ENCODE measurements at regions not wholly inside any gene's neighbourhood (a gene's known extent, or its start where the extent isn't known, plus 50 kb on each side); places are given as distances from the start of the nearest gene placed in this dataset.

DNA sequence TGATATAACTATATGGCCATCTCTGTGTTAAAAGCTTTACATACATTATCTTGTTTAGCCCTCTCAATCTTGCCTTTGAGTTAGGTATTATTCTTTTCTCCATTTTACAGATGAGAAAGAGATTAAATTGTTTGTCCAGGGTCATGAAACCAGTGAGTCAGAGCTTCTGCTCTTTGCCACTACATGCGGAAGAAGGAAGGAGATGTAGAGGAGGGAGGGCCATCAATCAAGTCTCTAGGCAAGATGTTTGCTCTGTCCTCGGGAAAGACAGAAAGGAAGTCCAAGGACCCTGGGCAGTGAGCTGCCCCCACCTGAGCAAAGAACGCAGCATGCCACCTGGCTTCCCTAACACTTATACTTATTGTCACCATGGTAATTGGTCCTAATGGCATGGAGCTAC is 133.7 kb upstream of the IL1RAPL2 start:
- H4K91ac ChIP-seq (ENCODE audit: low read length) = no peak overlapping the region
- no peak overlapping the region for H2AFZ ChIP-seq (ENCODE audit: low read depth, low read length)
- no peak overlapping the region for H3K4ac ChIP-seq (ENCODE audit: low read depth in 1 of 2, low read length in 2 of 2)
- WGBS = 28% methylated on average over 3 of the region's 3 CpGs
- H4K8ac ChIP-seq (ENCODE audit: low read length) = no peak overlapping the region
- no peak overlapping the region for H3K23ac ChIP-seq (ENCODE audit: low read length in 2 of 2)
- H3K79me1 ChIP-seq (replicated peaks; ENCODE audit: low read length, poor library complexity, severe bottlenecking) = no peaks in the 10 kb centered on the region
- peaks cover 3 to 48% of the 10 kb centered on the region in 2 experiments for H3K27me3 ChIP-seq (ENCODE audit: control insufficient read depth in 1 of 2, insufficient read depth in 1 of 2, low read length in 2 of 2)
- H3K27ac ChIP-seq (ENCODE audit: low read length, poor library complexity, severe bottlenecking) = no peak overlapping the region
- H2BK120ac ChIP-seq (ENCODE audit: low read depth, low read length) = no peak overlapping the region
- H3K9ac ChIP-seq (ENCODE audit: low read length) = no peak overlapping the region
- H2BK12ac ChIP-seq (ENCODE audit: low read length in 2 of 2) = no peak overlapping the region
- H3K36me3 ChIP-seq (ENCODE audit: control insufficient read depth in 1 of 2, insufficient read depth in 2 of 2, low read depth in 1 of 2, low read length in 2 of 2) = no peaks in the 10 kb centered on the region
- no peak overlapping the region for H3K18ac ChIP-seq (ENCODE audit: low read depth in 1 of 2, low read length in 2 of 2)
- no peak overlapping the region for H2BK15ac ChIP-seq (ENCODE audit: low read depth, poor library complexity, severe bottlenecking)
- H3K4me1 ChIP-seq (ENCODE audit: control insufficient read depth, insufficient read depth, low read depth, low read length) = no peaks in the 10 kb centered on the region
- no peak for DNase-seq
- no peaks in the 10 kb centered on the region for H3K9me3 ChIP-seq (ENCODE audit: control insufficient read depth, low read length)
- no peak overlapping the region for H3K4me2 ChIP-seq (ENCODE audit: low read length, poor library complexity, severe bottlenecking)
- H3K14ac ChIP-seq (ENCODE audit: low read length in 2 of 2) = no peak overlapping the region
- no peak overlapping the region for H2AK5ac ChIP-seq (ENCODE audit: low read length, severe bottlenecking)
- H2BK5ac ChIP-seq (ENCODE audit: low read depth, low read length, poor library complexity, severe bottlenecking) = no peak overlapping the region
- H3K4me3 ChIP-seq (ENCODE audit: insufficient read depth in 1 of 2, low read depth in 1 of 2, low read length in 2 of 2) = no peak overlapping the region

DNA sequence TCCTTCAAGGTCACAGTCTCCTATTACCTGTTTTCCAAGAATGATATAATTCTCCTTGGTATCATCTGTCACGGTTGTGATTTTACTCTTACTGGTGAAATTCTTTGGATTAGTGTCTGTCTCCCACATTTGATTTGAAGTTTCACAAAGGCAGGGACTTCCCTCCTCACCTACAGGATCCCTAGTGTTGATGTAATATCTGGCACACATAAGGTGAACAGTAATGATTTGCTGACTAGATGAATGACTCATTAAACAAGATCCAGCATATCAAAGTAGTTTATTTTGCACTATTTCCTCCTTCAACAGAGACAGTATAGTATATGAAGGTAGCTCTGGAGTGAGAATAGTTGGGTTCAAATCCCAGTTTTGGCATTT is 135.3 kb upstream of the IL1RAPL2 start:
- H3K27ac ChIP-seq (ENCODE audit: low read length, poor library complexity, severe bottlenecking) = no peak overlapping the region
- H4K8ac ChIP-seq (ENCODE audit: low read length) = no peak overlapping the region
- H3K9ac ChIP-seq (ENCODE audit: low read length) = no peak overlapping the region
- DNase-seq = no peak
- peaks cover 3 to 36% of the 10 kb centered on the region in 2 experiments for H3K27me3 ChIP-seq (ENCODE audit: control insufficient read depth in 1 of 2, insufficient read depth in 1 of 2, low read length in 2 of 2)
- no peak overlapping the region for H4K91ac ChIP-seq (ENCODE audit: low read length)
- no peak overlapping the region for H3K23ac ChIP-seq (ENCODE audit: low read length in 2 of 2)
- WGBS = no CpG with 5 or more reads among the region's 1 CpG
- no peaks in the 10 kb centered on the region for H3K36me3 ChIP-seq (ENCODE audit: control insufficient read depth in 1 of 2, insufficient read depth in 2 of 2, low read depth in 1 of 2, low read length in 2 of 2)
- H3K9me3 ChIP-seq (ENCODE audit: control insufficient read depth, low read length) = no peaks in the 10 kb centered on the region
- H2BK120ac ChIP-seq (ENCODE audit: low read depth, low read length) = no peak overlapping the region
- H2BK12ac ChIP-seq (ENCODE audit: low read length in 2 of 2) = no peak overlapping the region
- H3K4me1 ChIP-seq (ENCODE audit: control insufficient read depth, insufficient read depth, low read depth, low read length) = no peaks in the 10 kb centered on the region
- no peak overlapping the region for H3K4me3 ChIP-seq (ENCODE audit: insufficient read depth in 1 of 2, low read depth in 1 of 2, low read length in 2 of 2)
- H2AFZ ChIP-seq (ENCODE audit: low read depth, low read length) = no peak overlapping the region
- H2AK5ac ChIP-seq (ENCODE audit: low read length, severe bottlenecking) = no peak overlapping the region
- H3K14ac ChIP-seq (ENCODE audit: low read length in 2 of 2) = no peak overlapping the region
- no peak overlapping the region for H3K4me2 ChIP-seq (ENCODE audit: low read length, poor library complexity, severe bottlenecking)
- H3K4ac ChIP-seq (ENCODE audit: low read depth in 1 of 2, low read length in 2 of 2) = no peak overlapping the region
- no peak overlapping the region for H2BK5ac ChIP-seq (ENCODE audit: low read depth, low read length, poor library complexity, severe bottlenecking)
- H3K79me1 ChIP-seq (replicated peaks; ENCODE audit: low read length, poor library complexity, severe bottlenecking) = no peaks in the 10 kb centered on the region
- no peak overlapping the region for H3K18ac ChIP-seq (ENCODE audit: low read depth in 1 of 2, low read length in 2 of 2)
- no peak overlapping the region for H2BK15ac ChIP-seq (ENCODE audit: low read depth, poor library complexity, severe bottlenecking)

DNA sequence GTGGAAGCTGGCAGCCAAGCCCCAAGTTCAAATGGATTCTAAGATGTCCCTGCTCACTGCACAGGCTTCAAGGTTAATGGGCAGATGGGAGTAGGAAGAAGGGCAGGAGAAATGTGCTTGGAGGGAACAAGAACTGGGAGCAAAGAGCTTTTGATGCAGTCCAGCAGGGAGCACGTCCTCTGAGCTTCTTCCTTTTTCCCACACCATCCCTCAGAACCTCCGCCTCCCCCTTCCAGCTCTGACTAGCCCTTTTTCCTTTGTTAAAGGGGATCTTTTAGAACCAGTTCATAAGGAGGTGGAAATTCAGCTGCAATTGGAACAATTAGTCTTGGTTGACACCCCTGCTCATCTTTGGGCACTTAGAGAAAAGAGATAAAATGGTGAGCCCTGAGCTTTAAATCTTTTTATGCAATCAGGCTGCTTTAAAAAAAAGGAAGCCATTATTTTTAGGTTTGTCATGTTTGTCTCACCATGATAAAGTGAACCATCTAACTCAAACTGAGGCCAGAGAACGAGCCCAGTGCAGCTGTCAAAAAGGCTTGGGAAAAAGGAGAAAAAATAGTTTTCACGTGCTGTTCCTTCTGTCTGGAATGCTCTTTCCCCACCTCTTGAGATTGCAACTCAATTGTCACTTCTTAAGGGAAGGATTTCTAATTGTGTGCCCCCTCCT is 135.8 kb upstream of the IL1RAPL2 start:
- no peak overlapping the region for H3K9ac ChIP-seq (ENCODE audit: low read length)
- peaks cover 3 to 41% of the 10 kb centered on the region in 2 experiments for H3K27me3 ChIP-seq (ENCODE audit: control insufficient read depth in 1 of 2, insufficient read depth in 1 of 2, low read length in 2 of 2)
- H2BK12ac ChIP-seq (ENCODE audit: low read length in 2 of 2) = no peak overlapping the region
- no peak overlapping the region for H3K27ac ChIP-seq (ENCODE audit: low read length, poor library complexity, severe bottlenecking)
- no peaks in the 10 kb centered on the region for H3K4me1 ChIP-seq (ENCODE audit: control insufficient read depth, insufficient read depth, low read depth, low read length)
- H3K9me3 ChIP-seq (ENCODE audit: control insufficient read depth, low read length) = no peaks in the 10 kb centered on the region
- no peak overlapping the region for H2BK5ac ChIP-seq (ENCODE audit: low read depth, low read length, poor library complexity, severe bottlenecking)
- peak; percentile 2 for DNase-seq
- no peak overlapping the region for H3K4me3 ChIP-seq (ENCODE audit: insufficient read depth in 1 of 2, low read depth in 1 of 2, low read length in 2 of 2)
- no peak overlapping the region for H3K4ac ChIP-seq (ENCODE audit: low read depth in 1 of 2, low read length in 2 of 2)
- no peak overlapping the region for H2AFZ ChIP-seq (ENCODE audit: low read depth, low read length)
- no peak overlapping the region for H4K8ac ChIP-seq (ENCODE audit: low read length)
- 8% methylated on average over 2 of the region's 4 CpGs for WGBS
- no peak overlapping the region for H4K91ac ChIP-seq (ENCODE audit: low read length)
- no peak overlapping the region for H2BK15ac ChIP-seq (ENCODE audit: low read depth, poor library complexity, severe bottlenecking)
- H3K14ac ChIP-seq (ENCODE audit: low read length in 2 of 2) = no peak overlapping the region
- H3K79me1 ChIP-seq (replicated peaks; ENCODE audit: low read length, poor library complexity, severe bottlenecking) = no peaks in the 10 kb centered on the region
- H3K36me3 ChIP-seq (ENCODE audit: control insufficient read depth in 1 of 2, insufficient read depth in 2 of 2, low read depth in 1 of 2, low read length in 2 of 2) = no peaks in the 10 kb centered on the region
- no peak overlapping the region for H2BK120ac ChIP-seq (ENCODE audit: low read depth, low read length)
- no peak overlapping the region for H2AK5ac ChIP-seq (ENCODE audit: low read length, severe bottlenecking)
- no peak overlapping the region for H3K4me2 ChIP-seq (ENCODE audit: low read length, poor library complexity, severe bottlenecking)
- no peak overlapping the region for H3K18ac ChIP-seq (ENCODE audit: low read depth in 1 of 2, low read length in 2 of 2)
- no peak overlapping the region for H3K23ac ChIP-seq (ENCODE audit: low read length in 2 of 2)

DNA sequence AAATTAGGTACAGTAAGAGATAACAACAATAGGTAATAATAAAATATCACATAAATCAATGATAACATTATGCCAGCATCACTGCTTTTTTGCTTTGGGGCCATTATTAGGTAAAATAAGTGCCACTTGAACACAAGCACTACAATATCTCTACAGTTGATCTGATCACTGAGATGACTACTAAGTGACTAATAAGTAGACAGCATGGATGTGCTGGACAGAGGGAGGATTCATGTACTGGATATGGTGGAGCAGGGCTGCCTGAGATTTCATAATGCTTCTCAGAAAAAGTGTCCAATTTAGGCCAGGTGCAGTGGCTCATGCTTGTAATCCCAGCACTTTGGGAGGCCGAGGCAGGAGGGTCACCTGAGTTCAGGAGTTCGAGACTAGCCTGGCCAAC is 137.8 kb upstream of the IL1RAPL2 start:
- Histone ChIP-seq H3K27me3 (ENCODE audit: control insufficient read depth in 1 of 2, insufficient read depth in 1 of 2, low read length in 2 of 2) (peaks cover 0 to 40% of the 10 kb centered on the region in 2 experiments), H4K91ac (ENCODE audit: low read length) (no peak overlapping the region), H3K18ac (ENCODE audit: low read depth in 1 of 2, low read length in 2 of 2) (no peak overlapping the region), H3K4me3 (ENCODE audit: insufficient read depth in 1 of 2, low read depth in 1 of 2, low read length in 2 of 2) (no peak overlapping the region), H3K36me3 (ENCODE audit: control insufficient read depth in 1 of 2, insufficient read depth in 2 of 2, low read depth in 1 of 2, low read length in 2 of 2) (no peaks in the 10 kb centered on the region), H3K23ac (ENCODE audit: low read length in 2 of 2) (no peak overlapping the region), H4K8ac (ENCODE audit: low read length) (no peak overlapping the region), H3K9me3 (ENCODE audit: control insufficient read depth, low read length) (no peaks in the 10 kb centered on the region), H3K79me1 (replicated peaks; ENCODE audit: low read length, poor library complexity, severe bottlenecking) (no peaks in the 10 kb centered on the region), H2AFZ (ENCODE audit: low read depth, low read length) (no peak overlapping the region), H2BK5ac (ENCODE audit: low read depth, low read length, poor library complexity, severe bottlenecking) (no peak overlapping the region), H3K4ac (ENCODE audit: low read depth in 1 of 2, low read length in 2 of 2) (no peak overlapping the region), H3K4me1 (ENCODE audit: control insufficient read depth, insufficient read depth, low read depth, low read length) (no peaks in the 10 kb centered on the region), H3K14ac (ENCODE audit: low read length in 2 of 2) (no peak overlapping the region), H2BK12ac (ENCODE audit: low read length in 2 of 2) (no peak overlapping the region), H2BK120ac (ENCODE audit: low read depth, low read length) (no peak overlapping the region), H2BK15ac (ENCODE audit: low read depth, poor library complexity, severe bottlenecking) (no peak overlapping the region), H3K4me2 (ENCODE audit: low read length, poor library complexity, severe bottlenecking) (no peak overlapping the region), H3K27ac (ENCODE audit: low read length, poor library complexity, severe bottlenecking) (no peak overlapping the region), H2AK5ac (ENCODE audit: low read length, severe bottlenecking) (no peak overlapping the region), H3K9ac (ENCODE audit: low read length) (no peak overlapping the region)
- WGBS = 85% methylated on average over 2 of the region's 2 CpGs
- no peak for DNase-seq

Measured in mesenchymal stem cell (in vitro differentiated cells and primary cell).